Upper lobe of left lung (tissue), 4 donors: ENCODE measurements at regions not wholly inside any gene's neighbourhood (a gene's known extent, or its start where the extent isn't known, plus 50 kb on each side); places are given as distances from the start of the nearest gene placed in this dataset.

Experiments
- POLR2A ChIP-seq, 4 donors: fragments of 450-650 bp; IDR thresholded peaks; one replicate each; pipeline ENCODE4 v1.5.1; 2016 to 2017; ENCODE audit warnings: antibody characterized with exemption in 4 of 4, mild to moderate bottlenecking in 2 of 4
- POLR2AphosphoS5 ChIP-seq, 2 donors: sonication (generic); formaldehyde crosslinking; IDR thresholded peaks; one replicate each; pipeline ENCODE4 v1.5.1; 2017; ENCODE audit warnings: antibody characterized with exemption in 2 of 2
- TF ChIP-seq, protein P1 (sequence below), 6 experiments: fragments of 450-650 bp in 4 of 6; fragments of 200-600 bp in 2 of 6; sonication (generic) in 2 of 6; IDR thresholded peaks; one replicate each; pipeline ENCODE4 v1.5.1; 2016 to 2019; ENCODE audit warnings: antibody characterized with exemption in 6 of 6

- TF ChIP-seq POLR2A (IDR thresholded peaks at IDR 0.05) (no peak), POLR2AphosphoS5 (IDR thresholded peaks at IDR 0.05) (no peak)
- TF ChIP-seq, protein P1, sequence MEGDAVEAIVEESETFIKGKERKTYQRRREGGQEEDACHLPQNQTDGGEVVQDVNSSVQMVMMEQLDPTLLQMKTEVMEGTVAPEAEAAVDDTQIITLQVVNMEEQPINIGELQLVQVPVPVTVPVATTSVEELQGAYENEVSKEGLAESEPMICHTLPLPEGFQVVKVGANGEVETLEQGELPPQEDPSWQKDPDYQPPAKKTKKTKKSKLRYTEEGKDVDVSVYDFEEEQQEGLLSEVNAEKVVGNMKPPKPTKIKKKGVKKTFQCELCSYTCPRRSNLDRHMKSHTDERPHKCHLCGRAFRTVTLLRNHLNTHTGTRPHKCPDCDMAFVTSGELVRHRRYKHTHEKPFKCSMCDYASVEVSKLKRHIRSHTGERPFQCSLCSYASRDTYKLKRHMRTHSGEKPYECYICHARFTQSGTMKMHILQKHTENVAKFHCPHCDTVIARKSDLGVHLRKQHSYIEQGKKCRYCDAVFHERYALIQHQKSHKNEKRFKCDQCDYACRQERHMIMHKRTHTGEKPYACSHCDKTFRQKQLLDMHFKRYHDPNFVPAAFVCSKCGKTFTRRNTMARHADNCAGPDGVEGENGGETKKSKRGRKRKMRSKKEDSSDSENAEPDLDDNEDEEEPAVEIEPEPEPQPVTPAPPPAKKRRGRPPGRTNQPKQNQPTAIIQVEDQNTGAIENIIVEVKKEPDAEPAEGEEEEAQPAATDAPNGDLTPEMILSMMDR (IDR thresholded peaks at IDR 0.05): no peak
Observed at GRCh38 chr7:88358881-88359280, 52.2 kb upstream of the STEAP4 start.
